Type B pancreatic cell (in vitro differentiated cells): ENCODE measurements at regions not wholly inside any gene's neighbourhood (a gene's known extent, or its start where the extent isn't known, plus 50 kb on each side); places are given as distances from the start of the nearest gene placed in this dataset.
"Not testable (repeated sequence)": the region's sequence is repeated elsewhere in the genome, so short reads cannot be mapped to it uniquely, and the experiment has no call there.

Experiments used
- DNase-seq: peaks from one replicate; pipeline ENCODE4 v3.0.0; 2021; ENCODE audit warnings: mixed read lengths; ENCODE audit not compliant: unreplicated experiment; ENCODE audit errors: extremely low spot score
- H3K27ac Mint-ChIP-seq: 2 replicates; pipeline ENCODE4 v1.8.0; 2021; ENCODE audit warnings: mild to moderate bottlenecking, mixed read lengths
- H3K27me3 Mint-ChIP-seq: 2 replicates; pipeline ENCODE4 v1.8.0; 2021; ENCODE audit warnings: mixed read lengths
- H3K36me3 Mint-ChIP-seq: 2 replicates; pipeline ENCODE4 v1.8.0; 2021; ENCODE audit warnings: mixed read lengths
- H3K4me1 Mint-ChIP-seq: one replicate; pipeline ENCODE4 v1.8.0; 2021; ENCODE audit warnings: mixed read lengths; ENCODE audit not compliant: unreplicated experiment
- H3K4me3 Mint-ChIP-seq: 2 replicates; pipeline ENCODE4 v1.8.0; 2021; ENCODE audit warnings: mild to moderate bottlenecking, mixed read lengths
- H3K9me3 Mint-ChIP-seq: 2 replicates; pipeline ENCODE4 v1.8.0; 2021; ENCODE audit warnings: mixed read lengths
- CTCF ChIP-seq: fragments of 200-600 bp; sonication (generic); conservative IDR thresholded peaks from 2 replicates; pipeline ENCODE4 v1.5.0; 2021; ENCODE audit warnings: antibody characterized with exemption, mild to moderate bottlenecking

- no peak for DNase-seq
- peaks cover 6% of the 10 kb centered on the region for H3K27me3 Mint-ChIP-seq
- no peak overlapping the region for H3K4me3 Mint-ChIP-seq
- H3K27ac Mint-ChIP-seq = no peak overlapping the region
- no peak for TF ChIP-seq CTCF
- no peaks in the 10 kb centered on the region for H3K4me1 Mint-ChIP-seq
- H3K36me3 Mint-ChIP-seq = no peaks in the 10 kb centered on the region
- H3K9me3 Mint-ChIP-seq = no peaks in the 10 kb centered on the region
Observed at GRCh38 chr11:67780056-67780455, 105.6 kb upstream of the ALDH3B2 start.

GRCh38 chr11:67779189-67779875 lies 104.9 kb upstream of the ALDH3B2 start:
- not testable (repeated sequence) for H3K36me3 Mint-ChIP-seq, H3K27ac Mint-ChIP-seq, DNase-seq, H3K27me3 Mint-ChIP-seq, H3K9me3 Mint-ChIP-seq, H3K4me1 Mint-ChIP-seq, H3K4me3 Mint-ChIP-seq

- H3K27me3 Mint-ChIP-seq = peaks cover 22% of the 10 kb centered on the region
- no peak overlapping the region for H3K4me3 Mint-ChIP-seq
- no peaks in the 10 kb centered on the region for H3K4me1 Mint-ChIP-seq
- H3K9me3 Mint-ChIP-seq = no peaks in the 10 kb centered on the region
- no peak for DNase-seq
- no peaks in the 10 kb centered on the region for H3K36me3 Mint-ChIP-seq
- TF ChIP-seq CTCF = no peak
- no peak overlapping the region for H3K27ac Mint-ChIP-seq
Observed at GRCh38 chr11:67776852-67777520, 102.6 kb upstream of the ALDH3B2 start.

GRCh38 chr11:67774175-67774574 lies 99.8 kb upstream of the ALDH3B2 start:
- H3K4me3 Mint-ChIP-seq = not testable (repeated sequence)

GRCh38 chr11:67768001-67768730 lies 93.7 kb upstream of the ALDH3B2 start:
- not testable (repeated sequence) for DNase-seq, H3K9me3 Mint-ChIP-seq, H3K36me3 Mint-ChIP-seq, H3K4me3 Mint-ChIP-seq, H3K27ac Mint-ChIP-seq, H3K4me1 Mint-ChIP-seq
- H3K27me3 Mint-ChIP-seq = peaks cover 13% of the 10 kb centered on the region

More at GRCh38 chr11:67774175-67774574, 99.8 kb upstream of the ALDH3B2 start:
- not testable (repeated sequence) for H3K27ac Mint-ChIP-seq, H3K9me3 Mint-ChIP-seq, DNase-seq, H3K36me3 Mint-ChIP-seq, H3K4me1 Mint-ChIP-seq
- peaks cover 23% of the 10 kb centered on the region for H3K27me3 Mint-ChIP-seq

GRCh38 chr11:67761211-67761610 lies 86.8 kb upstream of the ALDH3B2 start:
- H3K4me3 Mint-ChIP-seq = peak overlapping the region; percentile 4
- H3K9me3 Mint-ChIP-seq, H3K36me3 Mint-ChIP-seq, DNase-seq: not testable (repeated sequence)
- peaks cover 19% of the 10 kb centered on the region for H3K4me1 Mint-ChIP-seq
- H3K27ac Mint-ChIP-seq = peak overlapping the region; percentile 20
- peaks cover 13% of the 10 kb centered on the region for H3K27me3 Mint-ChIP-seq

GRCh38 chr11:67759321-67759720 lies 84.9 kb upstream of the ALDH3B2 start:
- not testable (repeated sequence) for DNase-seq

GRCh38 chr11:67758467-67758866 lies 84.0 kb upstream of the ALDH3B2 start:
- not testable (repeated sequence) for DNase-seq, H3K36me3 Mint-ChIP-seq, H3K27me3 Mint-ChIP-seq, H3K9me3 Mint-ChIP-seq
- Mint-ChIP-seq H3K4me1 (peaks cover 22% of the 10 kb centered on the region), H3K4me3 (peak overlapping the region; percentile 31), H3K27ac (peak overlapping the region; percentile 83)

More at GRCh38 chr11:67759321-67759720, 84.9 kb upstream of the ALDH3B2 start:
- H3K9me3 Mint-ChIP-seq, H3K27ac Mint-ChIP-seq, H3K36me3 Mint-ChIP-seq, H3K4me3 Mint-ChIP-seq: not testable (repeated sequence)
- Mint-ChIP-seq H3K27me3 (peaks cover 13% of the 10 kb centered on the region), H3K4me1 (peaks cover 22% of the 10 kb centered on the region)

- H3K27ac Mint-ChIP-seq = peak overlapping the region; percentile 83
Observed at GRCh38 chr11:67758009-67758408, 83.6 kb upstream of the ALDH3B2 start.

GRCh38 chr11:67753820-67754219 lies 79.4 kb upstream of the ALDH3B2 start:
- H3K27ac Mint-ChIP-seq, H3K36me3 Mint-ChIP-seq, H3K9me3 Mint-ChIP-seq, H3K27me3 Mint-ChIP-seq, H3K4me3 Mint-ChIP-seq, DNase-seq: not testable (repeated sequence)
- H3K4me1 Mint-ChIP-seq = peaks cover 22% of the 10 kb centered on the region

More at GRCh38 chr11:67758009-67758408, 83.6 kb upstream of the ALDH3B2 start:
- Mint-ChIP-seq H3K4me3 (peak overlapping the region; percentile 64), H3K4me1 (peaks cover 22% of the 10 kb centered on the region)
- not testable (repeated sequence) for H3K27me3 Mint-ChIP-seq, DNase-seq, H3K36me3 Mint-ChIP-seq, H3K9me3 Mint-ChIP-seq
